Lower leg skin (tissue), 3 donors: ENCODE measurements at regions not wholly inside any gene's neighbourhood (a gene's known extent, or its start where the extent isn't known, plus 50 kb on each side); places are given as distances from the start of the nearest gene placed in this dataset.

Source experiments
- POLR2A ChIP-seq, 2 donors: fragments of 450-650 bp; IDR thresholded peaks; one replicate each; pipeline ENCODE4 v1.6.1; 2016 to 2017; ENCODE audit warnings: antibody characterized with exemption in 2 of 2, mild to moderate bottlenecking in 1 of 2, moderate library complexity in 1 of 2
- TF ChIP-seq, protein P1 (sequence below), 3 donors: fragments of 450-650 bp; IDR thresholded peaks; one replicate each; pipeline ENCODE4 v1.5.1; 2016; ENCODE audit warnings: antibody characterized with exemption in 3 of 3, mild to moderate bottlenecking in 3 of 3, moderate library complexity in 2 of 3

GRCh38 chr3:177591379-177591778, 394.1 kb upstream of the TBL1XR1 start:
- TF ChIP-seq, protein P1, sequence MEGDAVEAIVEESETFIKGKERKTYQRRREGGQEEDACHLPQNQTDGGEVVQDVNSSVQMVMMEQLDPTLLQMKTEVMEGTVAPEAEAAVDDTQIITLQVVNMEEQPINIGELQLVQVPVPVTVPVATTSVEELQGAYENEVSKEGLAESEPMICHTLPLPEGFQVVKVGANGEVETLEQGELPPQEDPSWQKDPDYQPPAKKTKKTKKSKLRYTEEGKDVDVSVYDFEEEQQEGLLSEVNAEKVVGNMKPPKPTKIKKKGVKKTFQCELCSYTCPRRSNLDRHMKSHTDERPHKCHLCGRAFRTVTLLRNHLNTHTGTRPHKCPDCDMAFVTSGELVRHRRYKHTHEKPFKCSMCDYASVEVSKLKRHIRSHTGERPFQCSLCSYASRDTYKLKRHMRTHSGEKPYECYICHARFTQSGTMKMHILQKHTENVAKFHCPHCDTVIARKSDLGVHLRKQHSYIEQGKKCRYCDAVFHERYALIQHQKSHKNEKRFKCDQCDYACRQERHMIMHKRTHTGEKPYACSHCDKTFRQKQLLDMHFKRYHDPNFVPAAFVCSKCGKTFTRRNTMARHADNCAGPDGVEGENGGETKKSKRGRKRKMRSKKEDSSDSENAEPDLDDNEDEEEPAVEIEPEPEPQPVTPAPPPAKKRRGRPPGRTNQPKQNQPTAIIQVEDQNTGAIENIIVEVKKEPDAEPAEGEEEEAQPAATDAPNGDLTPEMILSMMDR (IDR thresholded peaks at IDR 0.05): no peak
- no peak for TF ChIP-seq POLR2A (IDR thresholded peaks at IDR 0.05)
